ENCODE measurements at regions not wholly inside any gene's neighbourhood (a gene's known extent, or its start where the extent isn't known, plus 50 kb on each side); places are given as distances from the start of the nearest gene placed in this dataset.
"Not testable (repeated sequence)": the region's sequence is repeated elsewhere in the genome, so short reads cannot be mapped to it uniquely, and the experiment has no call there.

DNA sequence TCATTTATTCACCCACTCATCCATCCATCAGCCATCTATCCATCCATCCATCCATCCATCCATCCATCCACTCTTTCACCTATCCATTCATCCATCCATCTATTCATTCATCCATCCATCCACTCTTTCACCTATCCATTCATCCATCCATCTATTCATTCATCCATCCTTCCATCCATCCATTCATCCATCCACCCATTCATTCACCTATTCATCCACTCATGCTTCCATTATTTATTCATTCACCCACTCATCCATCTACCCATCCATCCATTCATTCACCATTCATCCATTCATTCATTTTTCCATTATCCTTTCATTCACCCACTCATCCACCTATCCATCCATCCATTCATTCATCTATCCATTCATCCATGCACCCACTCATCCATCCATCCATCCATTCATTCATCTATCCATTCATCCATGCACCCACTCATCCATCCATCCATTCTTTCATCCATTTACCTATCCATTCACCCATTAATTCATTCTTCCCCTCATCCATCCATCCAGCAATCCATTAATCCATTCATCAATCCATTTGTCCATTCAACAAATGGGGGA, 360.9 kb downstream of the ADGRD1 start:
- TF ChIP-seq, protein P1, sequence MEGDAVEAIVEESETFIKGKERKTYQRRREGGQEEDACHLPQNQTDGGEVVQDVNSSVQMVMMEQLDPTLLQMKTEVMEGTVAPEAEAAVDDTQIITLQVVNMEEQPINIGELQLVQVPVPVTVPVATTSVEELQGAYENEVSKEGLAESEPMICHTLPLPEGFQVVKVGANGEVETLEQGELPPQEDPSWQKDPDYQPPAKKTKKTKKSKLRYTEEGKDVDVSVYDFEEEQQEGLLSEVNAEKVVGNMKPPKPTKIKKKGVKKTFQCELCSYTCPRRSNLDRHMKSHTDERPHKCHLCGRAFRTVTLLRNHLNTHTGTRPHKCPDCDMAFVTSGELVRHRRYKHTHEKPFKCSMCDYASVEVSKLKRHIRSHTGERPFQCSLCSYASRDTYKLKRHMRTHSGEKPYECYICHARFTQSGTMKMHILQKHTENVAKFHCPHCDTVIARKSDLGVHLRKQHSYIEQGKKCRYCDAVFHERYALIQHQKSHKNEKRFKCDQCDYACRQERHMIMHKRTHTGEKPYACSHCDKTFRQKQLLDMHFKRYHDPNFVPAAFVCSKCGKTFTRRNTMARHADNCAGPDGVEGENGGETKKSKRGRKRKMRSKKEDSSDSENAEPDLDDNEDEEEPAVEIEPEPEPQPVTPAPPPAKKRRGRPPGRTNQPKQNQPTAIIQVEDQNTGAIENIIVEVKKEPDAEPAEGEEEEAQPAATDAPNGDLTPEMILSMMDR (IDR thresholded peaks at IDR 0.05; ENCODE audit: control insufficient read depth, extremely low read depth, insufficient read depth): no peak
- no peak for DNase-seq (ENCODE audit: low read depth)
- no peak overlapping the region for H3K4me3 ChIP-seq (ENCODE audit: low read depth, low read length)

DNA sequence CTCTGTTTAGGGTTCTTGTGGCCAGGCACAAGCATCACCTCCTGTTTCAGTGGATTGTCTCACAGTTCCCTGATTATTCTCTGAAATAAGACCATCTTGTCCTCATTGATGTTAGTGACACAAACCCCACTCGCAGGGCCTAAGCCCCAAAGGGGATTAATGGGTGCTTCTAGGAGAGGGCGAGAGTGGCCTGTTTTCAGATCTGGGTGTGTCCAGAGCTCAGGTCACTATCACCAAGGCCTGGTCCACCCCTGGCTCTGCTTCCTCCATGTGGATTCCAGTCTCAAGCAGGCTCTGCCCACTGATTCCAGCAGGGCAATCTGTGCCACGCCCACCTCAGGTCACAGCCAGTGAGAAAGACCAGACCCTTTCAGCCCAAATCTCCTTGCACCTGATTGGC, 361.9 kb downstream of the ADGRD1 start:
- H3K4me3 ChIP-seq (ENCODE audit: low read depth, low read length): no peak overlapping the region
- TF ChIP-seq, protein P1 (IDR thresholded peaks at IDR 0.05; ENCODE audit: control insufficient read depth, extremely low read depth, insufficient read depth): no peak
- no peak for DNase-seq (ENCODE audit: low read depth)

DNA sequence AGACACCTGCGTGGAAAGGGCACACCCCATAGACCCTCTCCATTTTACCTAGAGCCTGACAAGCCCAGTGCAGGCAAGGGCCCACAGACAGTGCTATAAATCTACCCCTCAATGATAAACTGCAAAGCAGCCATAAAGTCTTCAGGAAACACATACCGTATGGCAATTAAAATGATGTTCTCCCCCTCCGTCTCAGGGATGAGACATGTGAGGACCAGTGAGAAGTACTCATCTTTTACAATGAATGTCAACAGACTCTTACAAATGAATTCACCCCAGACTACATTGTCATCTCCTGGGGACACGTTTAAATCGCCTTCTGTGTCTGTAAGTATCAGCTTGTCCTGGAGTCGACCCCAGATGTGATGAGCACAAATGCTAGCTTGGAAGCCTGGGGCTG, 362.7 kb downstream of the ADGRD1 start:
- TF ChIP-seq, protein P1 (IDR thresholded peaks at IDR 0.05; ENCODE audit: control insufficient read depth, extremely low read depth, insufficient read depth): no peak
- no peak for DNase-seq (ENCODE audit: low read depth)
- H3K4me3 ChIP-seq (ENCODE audit: low read depth, low read length): no peak overlapping the region

DNA sequence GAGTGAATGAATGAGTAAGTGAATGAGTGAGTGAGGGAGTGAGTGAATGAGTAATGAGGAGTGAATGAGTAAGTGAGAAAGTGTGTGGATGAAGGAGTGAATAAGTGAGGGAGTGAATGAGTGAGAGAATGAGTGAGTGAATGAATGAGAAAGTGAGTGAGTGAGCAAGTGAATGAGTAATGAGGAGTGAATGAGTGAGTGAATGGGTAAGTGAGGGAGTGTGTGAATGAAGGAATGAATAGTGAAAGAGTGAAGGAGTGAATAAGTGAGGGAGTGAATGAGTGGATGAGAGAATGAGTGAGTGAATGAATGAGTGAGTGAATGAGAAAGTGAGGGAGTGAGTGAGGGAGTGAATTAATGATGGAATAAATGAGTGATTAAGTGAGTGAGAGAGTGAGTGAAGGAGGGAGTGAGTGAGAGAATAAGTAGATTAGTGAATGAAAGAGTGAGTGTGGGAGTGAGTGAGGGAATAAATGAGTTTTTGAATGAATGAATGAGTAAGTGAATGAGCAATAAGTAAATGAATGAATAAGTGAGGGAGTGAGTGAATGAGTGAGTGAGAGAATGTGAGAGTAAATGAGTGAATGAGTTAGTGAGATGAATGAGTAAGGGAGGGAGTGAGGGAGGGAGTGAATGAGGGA, 364.5 kb downstream of the ADGRD1 start:
- no peak for DNase-seq (ENCODE audit: low read depth)
- no peak overlapping the region for H3K4me3 ChIP-seq (ENCODE audit: low read depth, low read length)
- TF ChIP-seq, protein P1 (IDR thresholded peaks at IDR 0.05; ENCODE audit: control insufficient read depth, extremely low read depth, insufficient read depth): no peak

DNA sequence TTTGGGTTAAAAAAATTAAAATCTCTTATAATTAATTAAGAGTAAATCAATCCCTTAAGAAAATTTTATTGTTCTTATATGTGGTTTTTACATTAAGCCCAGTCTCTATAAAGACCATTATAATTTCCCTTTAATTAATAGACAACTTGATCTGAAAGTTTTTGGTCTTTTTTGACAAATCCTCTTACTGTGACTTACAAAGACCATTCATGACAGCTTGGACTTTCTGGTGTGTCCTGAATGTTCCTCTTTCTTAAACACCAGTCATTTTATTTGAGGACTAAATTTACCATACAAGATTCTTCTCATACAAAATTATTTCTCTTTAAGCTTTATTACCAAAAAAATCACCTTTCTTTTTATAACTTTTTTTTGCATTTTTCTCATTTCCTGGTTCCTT, 368.3 kb downstream of the ADGRD1 start:
- H3K4me3 ChIP-seq (ENCODE audit: low read depth, low read length): no peak overlapping the region
- TF ChIP-seq, protein P1 (IDR thresholded peaks at IDR 0.05; ENCODE audit: control insufficient read depth, extremely low read depth, insufficient read depth): no peak
- no peak for DNase-seq (ENCODE audit: low read depth)

DNA sequence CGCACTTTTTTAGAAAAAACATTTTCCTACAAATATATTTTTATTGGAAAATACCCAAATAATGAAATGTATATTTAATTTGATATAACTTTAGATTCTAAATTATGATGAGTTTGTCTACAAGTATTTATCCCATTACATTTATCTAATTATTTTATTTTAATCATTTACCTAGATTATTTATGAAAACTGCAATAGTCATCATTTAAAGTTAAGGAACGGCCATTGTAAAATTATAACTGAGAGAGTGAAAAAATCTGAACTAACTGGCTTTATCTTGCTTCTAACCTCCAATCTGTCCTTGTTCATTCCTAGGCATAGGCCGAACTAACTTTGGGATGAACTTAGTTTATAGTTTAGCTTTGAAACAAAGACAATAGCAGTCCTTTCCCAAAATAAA, 368.8 kb downstream of the ADGRD1 start:
- not testable (repeated sequence) for DNase-seq (ENCODE audit: low read depth); H3K4me3 ChIP-seq (ENCODE audit: low read depth, low read length)

DNA sequence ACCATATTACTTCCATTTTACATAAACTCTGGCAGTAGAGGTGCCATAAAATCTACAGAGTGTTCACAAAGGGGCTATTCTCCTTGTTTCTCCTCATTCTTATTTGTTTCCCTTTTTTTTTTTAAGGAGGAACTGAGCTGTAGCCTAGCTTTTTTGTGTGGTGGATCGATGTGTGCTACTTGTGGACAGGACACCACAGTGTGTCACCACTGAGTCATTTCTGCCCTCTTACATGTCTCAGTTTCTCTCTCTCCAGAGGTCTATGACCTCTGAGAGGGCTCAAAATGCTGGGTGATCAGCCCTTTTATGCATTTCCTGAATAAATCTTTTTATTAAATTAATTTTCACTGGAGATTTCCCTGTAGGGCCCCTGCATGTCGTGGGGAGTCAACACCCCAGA, 370.2 kb downstream of the ADGRD1 start:
- no peak overlapping the region for H3K4me3 ChIP-seq (ENCODE audit: low read depth, low read length)
- TF ChIP-seq, protein P1 (IDR thresholded peaks at IDR 0.05; ENCODE audit: control insufficient read depth, extremely low read depth, insufficient read depth): no peak
- DNase-seq (ENCODE audit: low read depth): no peak

Measured in LNCaP clone FGC (cell line).